ENCODE measurements at regions not wholly inside any gene's neighbourhood (a gene's known extent, or its start where the extent isn't known, plus 50 kb on each side); places are given as distances from the start of the nearest gene placed in this dataset.

DNA sequence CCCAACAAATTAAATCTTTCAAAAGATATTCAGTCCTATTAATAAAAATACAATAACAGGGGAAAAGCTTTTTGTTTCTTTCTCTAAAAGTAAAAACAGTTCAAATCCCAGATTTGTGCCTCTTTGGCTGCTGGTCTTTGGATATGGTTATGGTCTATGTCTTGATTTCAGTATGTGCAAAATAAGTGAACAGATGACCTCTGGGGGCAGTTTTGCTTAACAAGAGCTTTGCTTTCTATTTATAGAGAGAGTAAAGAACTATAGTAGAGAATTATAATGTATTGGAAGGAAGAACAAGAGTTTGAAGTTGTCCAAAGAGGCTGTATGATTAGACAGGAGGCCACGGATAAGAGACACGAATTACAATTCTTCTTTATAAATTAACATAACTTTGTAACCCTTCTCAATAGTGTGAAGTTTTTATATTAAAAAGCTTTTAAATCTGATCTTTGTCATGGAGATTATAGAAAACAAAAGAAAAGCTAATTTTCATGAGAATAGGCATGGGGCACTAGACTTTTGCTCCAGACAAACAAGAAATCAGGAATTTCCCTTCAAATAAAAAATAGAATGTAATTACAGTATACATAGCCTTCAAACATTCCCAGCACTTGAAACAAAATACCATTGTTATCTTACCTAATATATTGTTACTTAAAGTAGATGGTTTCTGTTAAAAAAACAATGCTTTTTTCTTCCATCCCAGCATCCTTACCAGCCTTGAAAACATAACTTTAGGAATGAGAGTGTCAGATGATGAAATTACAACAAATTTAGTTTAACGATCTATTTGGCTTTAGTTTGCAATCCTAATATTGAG lies 432.7 kb upstream of the ARHGEF26 start:
- no peak for ATAC-seq

DNA sequence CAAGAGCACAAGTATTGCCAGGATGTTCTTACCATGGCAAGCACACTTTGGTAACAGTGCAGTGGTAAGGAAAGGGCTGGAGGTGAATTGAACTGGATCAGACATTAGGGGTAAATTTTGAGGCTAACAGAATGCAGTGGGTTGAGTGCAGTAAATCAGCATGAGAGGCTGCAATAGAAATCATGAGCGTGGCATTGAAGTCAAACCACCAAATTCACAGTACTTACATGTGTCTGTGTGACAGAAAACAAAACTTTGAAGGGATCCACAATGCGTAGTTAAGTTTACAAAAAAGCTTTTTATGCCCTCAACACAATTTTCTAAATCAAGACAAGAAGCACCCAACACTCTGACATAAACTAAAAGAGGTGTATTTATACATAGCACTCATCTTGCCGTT lies 428.0 kb upstream of the ARHGEF26 start:
- ATAC-seq (no peak), DNase-seq (ENCODE audit: low spot score) (no peak)
- Mint-ChIP-seq H3K9me3 (no peaks in the 10 kb centered on the region), H3K4me3 (no peak overlapping the region), H3K4me1 (peaks cover 12% of the 10 kb centered on the region), H3K36me3 (no peaks in the 10 kb centered on the region), H3K27ac (no peak overlapping the region; the same call in 1 of the 2 replicates), H3K27me3 (ENCODE audit: low read depth) (no peaks in the 10 kb centered on the region)
- TF ChIP-seq, protein P1, sequence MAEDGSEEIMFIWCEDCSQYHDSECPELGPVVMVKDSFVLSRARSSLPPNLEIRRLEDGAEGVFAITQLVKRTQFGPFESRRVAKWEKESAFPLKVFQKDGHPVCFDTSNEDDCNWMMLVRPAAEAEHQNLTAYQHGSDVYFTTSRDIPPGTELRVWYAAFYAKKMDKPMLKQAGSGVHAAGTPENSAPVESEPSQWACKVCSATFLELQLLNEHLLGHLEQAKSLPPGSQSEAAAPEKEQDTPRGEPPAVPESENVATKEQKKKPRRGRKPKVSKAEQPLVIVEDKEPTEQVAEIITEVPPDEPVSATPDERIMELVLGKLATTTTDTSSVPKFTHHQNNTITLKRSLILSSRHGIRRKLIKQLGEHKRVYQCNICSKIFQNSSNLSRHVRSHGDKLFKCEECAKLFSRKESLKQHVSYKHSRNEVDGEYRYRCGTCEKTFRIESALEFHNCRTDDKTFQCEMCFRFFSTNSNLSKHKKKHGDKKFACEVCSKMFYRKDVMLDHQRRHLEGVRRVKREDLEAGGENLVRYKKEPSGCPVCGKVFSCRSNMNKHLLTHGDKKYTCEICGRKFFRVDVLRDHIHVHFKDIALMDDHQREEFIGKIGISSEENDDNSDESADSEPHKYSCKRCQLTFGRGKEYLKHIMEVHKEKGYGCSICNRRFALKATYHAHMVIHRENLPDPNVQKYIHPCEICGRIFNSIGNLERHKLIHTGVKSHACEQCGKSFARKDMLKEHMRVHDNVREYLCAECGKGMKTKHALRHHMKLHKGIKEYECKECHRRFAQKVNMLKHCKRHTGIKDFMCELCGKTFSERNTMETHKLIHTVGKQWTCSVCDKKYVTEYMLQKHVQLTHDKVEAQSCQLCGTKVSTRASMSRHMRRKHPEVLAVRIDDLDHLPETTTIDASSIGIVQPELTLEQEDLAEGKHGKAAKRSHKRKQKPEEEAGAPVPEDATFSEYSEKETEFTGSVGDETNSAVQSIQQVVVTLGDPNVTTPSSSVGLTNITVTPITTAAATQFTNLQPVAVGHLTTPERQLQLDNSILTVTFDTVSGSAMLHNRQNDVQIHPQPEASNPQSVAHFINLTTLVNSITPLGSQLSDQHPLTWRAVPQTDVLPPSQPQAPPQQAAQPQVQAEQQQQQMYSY (CRISPR knock-in tag; IDR thresholded peaks at IDR 0.05) = no peak
- TF ChIP-seq ATF1 (CRISPR knock-in tag; IDR thresholded peaks at IDR 0.05) = no peak
- TF ChIP-seq, protein P2, sequence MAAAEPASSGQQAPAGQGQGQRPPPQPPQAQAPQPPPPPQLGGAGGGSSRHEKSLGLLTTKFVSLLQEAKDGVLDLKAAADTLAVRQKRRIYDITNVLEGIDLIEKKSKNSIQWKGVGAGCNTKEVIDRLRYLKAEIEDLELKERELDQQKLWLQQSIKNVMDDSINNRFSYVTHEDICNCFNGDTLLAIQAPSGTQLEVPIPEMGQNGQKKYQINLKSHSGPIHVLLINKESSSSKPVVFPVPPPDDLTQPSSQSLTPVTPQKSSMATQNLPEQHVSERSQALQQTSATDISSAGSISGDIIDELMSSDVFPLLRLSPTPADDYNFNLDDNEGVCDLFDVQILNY (CRISPR knock-in tag; IDR thresholded peaks at IDR 0.05) = no peak
- TF ChIP-seq, protein P3, sequence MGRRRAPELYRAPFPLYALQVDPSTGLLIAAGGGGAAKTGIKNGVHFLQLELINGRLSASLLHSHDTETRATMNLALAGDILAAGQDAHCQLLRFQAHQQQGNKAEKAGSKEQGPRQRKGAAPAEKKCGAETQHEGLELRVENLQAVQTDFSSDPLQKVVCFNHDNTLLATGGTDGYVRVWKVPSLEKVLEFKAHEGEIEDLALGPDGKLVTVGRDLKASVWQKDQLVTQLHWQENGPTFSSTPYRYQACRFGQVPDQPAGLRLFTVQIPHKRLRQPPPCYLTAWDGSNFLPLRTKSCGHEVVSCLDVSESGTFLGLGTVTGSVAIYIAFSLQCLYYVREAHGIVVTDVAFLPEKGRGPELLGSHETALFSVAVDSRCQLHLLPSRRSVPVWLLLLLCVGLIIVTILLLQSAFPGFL (CRISPR knock-in tag; IDR thresholded peaks at IDR 0.05; ENCODE audit: borderline replicate concordance) = no peak
- ChIA-PET CTCF (no interaction called here), POLR2A (no interaction called here)

More for the DNA sequence above, 432.7 kb upstream of the ARHGEF26 start:
- ChIA-PET POLR2A (interaction anchor here (1.4 kb wide), 1 partner anchor 13 kb away, joined by 4 read pairs; no protein-coding TSS in a partner anchor), CTCF (no interaction called here)
- H3K27ac Mint-ChIP-seq = peak overlapping the region; percentile 75
- H3K27me3 Mint-ChIP-seq (ENCODE audit: low read depth) = no peaks in the 10 kb centered on the region
- no peaks in the 10 kb centered on the region for H3K36me3 Mint-ChIP-seq
- no peak for DNase-seq (ENCODE audit: low spot score)
- peaks cover 23% of the 10 kb centered on the region for H3K4me1 Mint-ChIP-seq
- TF ChIP-seq SMAD4 (CRISPR knock-in tag; IDR thresholded peaks at IDR 0.05) (no peak), ETV6 (CRISPR knock-in tag; IDR thresholded peaks at IDR 0.05) (no peak), GTF2I (CRISPR knock-in tag; conservative IDR thresholded peaks at IDR 0.05) (no peak), JAZF1 (CRISPR knock-in tag; IDR thresholded peaks at IDR 0.05) (no peak), ATF1 (CRISPR knock-in tag; IDR thresholded peaks at IDR 0.05) (no peak), RELA (CRISPR knock-in tag; IDR thresholded peaks at IDR 0.05; ENCODE audit: borderline replicate concordance) (no peak), ZNF423 (CRISPR knock-in tag; IDR thresholded peaks at IDR 0.05) (no peak), TCF7 (CRISPR knock-in tag; IDR thresholded peaks at IDR 0.05; ENCODE audit: low read depth) (no peak), MXD4 (CRISPR knock-in tag; IDR thresholded peaks at IDR 0.05; ENCODE audit: borderline replicate concordance) (no peak), KAT7 (CRISPR knock-in tag; IDR thresholded peaks at IDR 0.05; ENCODE audit: borderline replicate concordance) (no peak)
- TF ChIP-seq, protein P4, sequence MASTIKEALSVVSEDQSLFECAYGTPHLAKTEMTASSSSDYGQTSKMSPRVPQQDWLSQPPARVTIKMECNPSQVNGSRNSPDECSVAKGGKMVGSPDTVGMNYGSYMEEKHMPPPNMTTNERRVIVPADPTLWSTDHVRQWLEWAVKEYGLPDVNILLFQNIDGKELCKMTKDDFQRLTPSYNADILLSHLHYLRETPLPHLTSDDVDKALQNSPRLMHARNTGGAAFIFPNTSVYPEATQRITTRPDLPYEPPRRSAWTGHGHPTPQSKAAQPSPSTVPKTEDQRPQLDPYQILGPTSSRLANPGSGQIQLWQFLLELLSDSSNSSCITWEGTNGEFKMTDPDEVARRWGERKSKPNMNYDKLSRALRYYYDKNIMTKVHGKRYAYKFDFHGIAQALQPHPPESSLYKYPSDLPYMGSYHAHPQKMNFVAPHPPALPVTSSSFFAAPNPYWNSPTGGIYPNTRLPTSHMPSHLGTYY (CRISPR knock-in tag; IDR thresholded peaks at IDR 0.05) = no peak
- TF ChIP-seq, protein P1 (CRISPR knock-in tag; IDR thresholded peaks at IDR 0.05) = no peak
- TF ChIP-seq, protein P2 (CRISPR knock-in tag; IDR thresholded peaks at IDR 0.05) = no peak
- TF ChIP-seq, protein P5, sequence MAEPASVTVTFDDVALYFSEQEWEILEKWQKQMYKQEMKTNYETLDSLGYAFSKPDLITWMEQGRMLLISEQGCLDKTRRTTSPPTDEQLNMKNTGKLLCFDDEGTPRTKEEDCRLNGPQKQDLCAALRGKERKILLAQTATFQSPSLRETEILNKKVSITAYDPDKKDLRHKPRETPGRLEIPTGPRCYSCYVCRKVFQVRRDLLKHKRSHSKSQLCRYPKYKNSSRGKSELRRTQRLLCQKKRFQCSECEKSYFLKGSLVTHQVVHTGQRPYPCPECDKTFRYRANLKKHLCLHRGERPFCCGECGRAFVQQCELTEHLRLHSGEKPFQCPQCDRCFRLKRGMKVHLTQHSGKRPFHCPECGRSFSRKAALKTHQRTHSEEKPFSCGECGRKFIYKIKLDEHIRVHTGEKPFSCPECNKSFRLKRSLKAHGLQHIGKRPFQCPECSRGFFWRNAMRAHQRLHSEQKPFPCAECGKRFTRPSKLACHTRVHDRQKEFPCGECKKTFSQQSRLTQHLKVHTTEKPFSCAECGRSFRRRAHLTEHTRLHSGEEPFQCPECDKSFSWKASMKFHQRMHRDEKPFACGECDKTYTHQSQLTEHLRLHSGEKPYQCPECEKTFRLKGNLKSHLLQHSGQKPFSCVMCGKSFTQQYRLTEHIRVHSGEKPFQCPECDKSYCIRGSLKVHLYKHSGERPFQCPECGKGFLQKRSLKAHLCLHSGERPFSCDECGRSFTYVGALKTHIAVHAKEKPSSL (CRISPR knock-in tag; conservative IDR thresholded peaks at IDR 0.05) = no peak
- H3K9me3 Mint-ChIP-seq = no peaks in the 10 kb centered on the region
- H3K4me3 Mint-ChIP-seq = no peak overlapping the region

Measured in WTC11 (cell line).